ENCODE measurements at regions not wholly inside any gene's neighbourhood (a gene's known extent, or its start where the extent isn't known, plus 50 kb on each side); places are given as distances from the start of the nearest gene placed in this dataset.

DNA sequence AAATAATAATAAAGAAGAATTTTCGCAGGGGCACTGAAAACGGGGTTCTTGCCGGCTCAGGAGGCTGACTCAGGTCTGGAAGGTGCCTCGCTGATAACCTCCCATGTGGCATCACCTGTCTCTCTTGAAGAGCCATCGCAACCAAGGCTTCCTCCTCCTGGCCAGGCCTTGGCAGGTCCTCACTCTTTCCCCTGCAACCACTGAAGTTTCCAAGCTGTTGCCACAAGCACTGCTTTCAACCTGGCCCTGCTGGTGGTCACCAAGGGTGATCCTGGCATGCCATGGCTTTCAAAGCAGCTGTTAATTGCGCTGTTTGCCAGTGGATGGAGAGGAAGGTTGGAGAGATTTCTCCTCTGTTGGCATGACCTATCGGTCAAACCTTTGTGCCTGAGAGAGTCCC, 163.6 kb upstream of the COPS8 start:
- H3K36me3 Mint-ChIP-seq (ENCODE audit: unreplicated experiment), result peaks cover 3% of the 10 kb centered on the region
- DNase-seq (ENCODE audit: extremely low spot score, unreplicated experiment), result peak; percentile 57
- H3K9me3 Mint-ChIP-seq (ENCODE audit: unreplicated experiment), result no peaks in the 10 kb centered on the region
- H3K27ac Mint-ChIP-seq (ENCODE audit: unreplicated experiment), result no peak overlapping the region
- no peak overlapping the region for H3K4me3 Mint-ChIP-seq (ENCODE audit: unreplicated experiment)
- peaks cover 44% of the 10 kb centered on the region for H3K27me3 Mint-ChIP-seq (ENCODE audit: unreplicated experiment)
- H3K4me1 Mint-ChIP-seq (ENCODE audit: unreplicated experiment), result peaks cover 3% of the 10 kb centered on the region
- TF ChIP-seq, protein P1, sequence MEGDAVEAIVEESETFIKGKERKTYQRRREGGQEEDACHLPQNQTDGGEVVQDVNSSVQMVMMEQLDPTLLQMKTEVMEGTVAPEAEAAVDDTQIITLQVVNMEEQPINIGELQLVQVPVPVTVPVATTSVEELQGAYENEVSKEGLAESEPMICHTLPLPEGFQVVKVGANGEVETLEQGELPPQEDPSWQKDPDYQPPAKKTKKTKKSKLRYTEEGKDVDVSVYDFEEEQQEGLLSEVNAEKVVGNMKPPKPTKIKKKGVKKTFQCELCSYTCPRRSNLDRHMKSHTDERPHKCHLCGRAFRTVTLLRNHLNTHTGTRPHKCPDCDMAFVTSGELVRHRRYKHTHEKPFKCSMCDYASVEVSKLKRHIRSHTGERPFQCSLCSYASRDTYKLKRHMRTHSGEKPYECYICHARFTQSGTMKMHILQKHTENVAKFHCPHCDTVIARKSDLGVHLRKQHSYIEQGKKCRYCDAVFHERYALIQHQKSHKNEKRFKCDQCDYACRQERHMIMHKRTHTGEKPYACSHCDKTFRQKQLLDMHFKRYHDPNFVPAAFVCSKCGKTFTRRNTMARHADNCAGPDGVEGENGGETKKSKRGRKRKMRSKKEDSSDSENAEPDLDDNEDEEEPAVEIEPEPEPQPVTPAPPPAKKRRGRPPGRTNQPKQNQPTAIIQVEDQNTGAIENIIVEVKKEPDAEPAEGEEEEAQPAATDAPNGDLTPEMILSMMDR (IDR thresholded peaks at IDR 0.05), result no peak

DNA sequence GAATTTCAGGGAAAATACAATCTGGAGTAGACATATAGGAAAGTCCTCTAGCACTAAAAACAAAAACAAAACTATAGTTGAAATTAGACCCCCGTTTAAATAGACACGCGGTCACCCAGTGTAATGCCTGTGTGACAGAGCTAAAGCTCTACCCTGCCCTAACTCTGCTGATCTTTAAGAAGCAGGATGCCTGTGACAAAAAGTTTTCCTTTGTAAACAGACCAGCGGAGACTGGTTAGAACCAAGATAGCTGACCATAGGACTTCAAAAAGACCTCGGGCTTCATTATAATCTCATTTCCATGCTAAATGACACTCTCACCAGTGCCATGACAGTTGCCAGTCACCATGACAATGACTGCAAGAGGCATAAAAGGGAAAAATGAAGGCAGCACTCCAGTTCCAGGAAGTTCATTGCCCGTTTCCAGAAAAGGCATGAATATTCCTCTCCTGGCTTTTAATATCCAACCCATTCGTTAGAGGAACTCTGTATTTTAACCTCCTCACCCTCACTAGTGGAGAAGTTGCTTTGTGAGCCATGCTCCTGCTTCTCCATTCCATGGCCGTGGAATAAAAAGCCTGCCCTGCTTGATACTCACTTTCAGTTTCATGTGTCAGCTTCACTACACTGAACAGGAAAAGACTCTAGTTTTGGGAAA, 157.2 kb upstream of the COPS8 start:
- Mint-ChIP-seq H3K27me3 (ENCODE audit: unreplicated experiment) (peaks cover 56% of the 10 kb centered on the region), H3K9me3 (ENCODE audit: unreplicated experiment) (peaks cover 5% of the 10 kb centered on the region), H3K4me1 (ENCODE audit: unreplicated experiment) (peaks cover 3% of the 10 kb centered on the region), H3K27ac (ENCODE audit: unreplicated experiment) (no peak overlapping the region), H3K36me3 (ENCODE audit: unreplicated experiment) (no peaks in the 10 kb centered on the region), H3K4me3 (ENCODE audit: unreplicated experiment) (no peak overlapping the region)
- TF ChIP-seq, protein P1 (IDR thresholded peaks at IDR 0.05), result no peak
- no peak for DNase-seq (ENCODE audit: extremely low spot score, unreplicated experiment)

DNA sequence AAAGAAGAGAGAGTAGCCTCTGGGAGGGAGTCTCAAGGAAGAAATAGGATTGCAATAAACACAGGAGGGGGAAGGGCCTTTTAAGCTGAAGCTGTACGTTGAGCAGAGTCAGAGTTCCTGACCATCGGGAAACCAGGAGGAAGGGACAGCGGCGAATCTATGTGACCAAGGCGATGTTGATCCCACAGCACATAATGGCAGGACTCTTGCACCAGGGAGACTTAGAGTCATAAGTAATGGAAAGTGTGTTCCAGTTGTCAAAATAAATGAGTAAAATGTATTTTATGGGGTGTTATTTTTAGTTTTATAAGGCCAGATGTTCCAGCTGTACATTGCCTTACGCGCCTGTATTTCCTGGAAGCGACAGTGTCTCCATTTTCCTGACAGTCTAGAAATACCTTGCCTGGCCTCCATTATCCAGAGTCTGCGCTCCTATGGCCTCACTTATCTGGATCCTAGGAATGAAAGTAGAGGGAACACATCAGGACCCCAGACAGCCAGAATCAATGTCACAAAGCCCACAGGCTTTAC, 152.8 kb upstream of the COPS8 start:
- Mint-ChIP-seq H3K27me3 (ENCODE audit: unreplicated experiment) (peaks cover 61% of the 10 kb centered on the region), H3K4me3 (ENCODE audit: unreplicated experiment) (no peak overlapping the region), H3K36me3 (ENCODE audit: unreplicated experiment) (no peaks in the 10 kb centered on the region), H3K27ac (ENCODE audit: unreplicated experiment) (no peak overlapping the region), H3K4me1 (ENCODE audit: unreplicated experiment) (no peaks in the 10 kb centered on the region), H3K9me3 (ENCODE audit: unreplicated experiment) (peaks cover 5% of the 10 kb centered on the region)
- no peak for DNase-seq (ENCODE audit: extremely low spot score, unreplicated experiment)
- TF ChIP-seq, protein P1 (IDR thresholded peaks at IDR 0.05), result no peak

DNA sequence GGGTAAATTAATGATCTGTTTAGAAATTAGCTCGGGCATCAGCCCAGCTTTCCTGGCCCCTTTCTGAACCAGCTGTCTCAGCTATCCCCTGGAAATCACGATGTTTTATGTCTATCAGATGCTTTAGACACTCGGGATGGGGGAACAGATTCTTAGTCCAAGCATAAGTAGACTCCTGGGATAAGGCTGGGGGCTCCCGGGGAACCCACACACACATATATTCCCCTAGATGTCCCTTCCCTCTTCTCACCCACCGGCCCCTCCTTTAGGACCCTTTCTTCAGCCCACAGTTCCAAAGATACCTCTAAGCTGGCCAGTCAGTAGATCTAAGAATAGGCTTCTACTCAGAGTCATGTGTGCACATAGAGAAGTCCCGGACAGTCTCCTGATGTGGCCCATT, 151.5 kb upstream of the COPS8 start:
- no peaks in the 10 kb centered on the region for H3K4me1 Mint-ChIP-seq (ENCODE audit: unreplicated experiment)
- TF ChIP-seq, protein P1 (IDR thresholded peaks at IDR 0.05), result no peak
- peaks cover 5% of the 10 kb centered on the region for H3K9me3 Mint-ChIP-seq (ENCODE audit: unreplicated experiment)
- H3K27me3 Mint-ChIP-seq (ENCODE audit: unreplicated experiment), result peaks cover 60% of the 10 kb centered on the region
- no peak for DNase-seq (ENCODE audit: extremely low spot score, unreplicated experiment)
- H3K27ac Mint-ChIP-seq (ENCODE audit: unreplicated experiment), result no peak overlapping the region
- no peak overlapping the region for H3K4me3 Mint-ChIP-seq (ENCODE audit: unreplicated experiment)
- no peaks in the 10 kb centered on the region for H3K36me3 Mint-ChIP-seq (ENCODE audit: unreplicated experiment)

DNA sequence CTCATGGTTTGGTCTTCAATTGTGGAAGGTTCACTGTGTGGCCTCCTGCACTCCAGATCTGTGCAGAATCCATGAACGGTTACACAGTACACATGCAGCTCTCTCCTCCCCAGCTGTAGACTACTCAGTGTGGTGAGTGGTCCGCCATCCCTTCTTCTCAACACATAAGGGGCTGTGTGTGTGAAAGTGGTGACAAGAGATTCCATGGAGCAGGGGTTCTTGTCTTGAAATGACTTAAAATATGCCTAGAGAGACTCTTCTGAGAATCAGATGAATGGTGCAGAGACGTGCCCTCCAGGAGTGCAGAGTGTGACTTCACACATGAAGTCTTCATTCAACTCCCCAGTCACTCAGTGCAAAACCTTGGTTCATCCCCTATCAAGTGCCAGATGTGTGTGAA, 151.0 kb upstream of the COPS8 start:
- H3K27me3 Mint-ChIP-seq (ENCODE audit: unreplicated experiment), result peaks cover 63% of the 10 kb centered on the region
- peaks cover 5% of the 10 kb centered on the region for H3K9me3 Mint-ChIP-seq (ENCODE audit: unreplicated experiment)
- no peak overlapping the region for H3K27ac Mint-ChIP-seq (ENCODE audit: unreplicated experiment)
- no peak for DNase-seq (ENCODE audit: extremely low spot score, unreplicated experiment)
- TF ChIP-seq, protein P1 (IDR thresholded peaks at IDR 0.05), result no peak
- H3K4me1 Mint-ChIP-seq (ENCODE audit: unreplicated experiment), result no peaks in the 10 kb centered on the region
- H3K36me3 Mint-ChIP-seq (ENCODE audit: unreplicated experiment), result no peaks in the 10 kb centered on the region
- no peak overlapping the region for H3K4me3 Mint-ChIP-seq (ENCODE audit: unreplicated experiment)

Data from osteocyte (in vitro differentiated cells).